ENCODE measurements at regions not wholly inside any gene's neighbourhood (a gene's known extent, or its start where the extent isn't known, plus 50 kb on each side); places are given as distances from the start of the nearest gene placed in this dataset.

GRCh38 chr12:100675432-100675831 is 101.9 kb downstream of the GAS2L3 start:
- no peak for DNase-seq (ENCODE audit: insufficient read length, low spot score, missing footprints)
- Histone ChIP-seq H3K4me3 (ENCODE audit: insufficient read depth, low read length) (no peak overlapping the region), H3K27ac (ENCODE audit: low read depth, low read length) (no peak overlapping the region), H3K4me2 (ENCODE audit: insufficient read depth, low read length) (no peak overlapping the region), H2AFZ (ENCODE audit: low read length) (no peak overlapping the region), H3K27me3 (ENCODE audit: insufficient read depth, low read length) (peaks cover 2% of the 10 kb centered on the region), H4K20me1 (ENCODE audit: insufficient read depth, low read length) (no peaks in the 10 kb centered on the region), H3K4me1 (ENCODE audit: insufficient read depth, low read length) (no peaks in the 10 kb centered on the region), H3K9me3 (ENCODE audit: low read depth, low read length) (no peaks in the 10 kb centered on the region), H3K79me2 (ENCODE audit: insufficient read depth, low read length) (no peaks in the 10 kb centered on the region), H3K36me3 (ENCODE audit: insufficient read depth, low read length) (no peaks in the 10 kb centered on the region)
- no peak for TF ChIP-seq CTCF (IDR thresholded peaks at IDR 0.05; ENCODE audit: extremely low read depth, low read depth, low read length)

GRCh38 chr12:100681074-100681473 is 107.6 kb downstream of the GAS2L3 start:
- no peaks in the 10 kb centered on the region for H3K36me3 ChIP-seq (ENCODE audit: insufficient read depth, low read length)
- H3K4me2 ChIP-seq (ENCODE audit: insufficient read depth, low read length): no peak overlapping the region
- H3K27me3 ChIP-seq (ENCODE audit: insufficient read depth, low read length): no peaks in the 10 kb centered on the region
- H2AFZ ChIP-seq (ENCODE audit: low read length): no peak overlapping the region
- no peaks in the 10 kb centered on the region for H3K79me2 ChIP-seq (ENCODE audit: insufficient read depth, low read length)
- TF ChIP-seq CTCF (IDR thresholded peaks at IDR 0.05; ENCODE audit: extremely low read depth, low read depth, low read length): no peak
- DNase-seq (ENCODE audit: insufficient read length, low spot score, missing footprints): no peak
- no peak overlapping the region for H3K4me3 ChIP-seq (ENCODE audit: insufficient read depth, low read length)
- H4K20me1 ChIP-seq (ENCODE audit: insufficient read depth, low read length): no peaks in the 10 kb centered on the region
- H3K4me1 ChIP-seq (ENCODE audit: insufficient read depth, low read length): no peaks in the 10 kb centered on the region
- no peaks in the 10 kb centered on the region for H3K9me3 ChIP-seq (ENCODE audit: low read depth, low read length)
- no peak overlapping the region for H3K27ac ChIP-seq (ENCODE audit: low read depth, low read length)

- Histone ChIP-seq H3K4me1 (ENCODE audit: insufficient read depth, low read length) (no peaks in the 10 kb centered on the region), H3K27me3 (ENCODE audit: insufficient read depth, low read length) (no peaks in the 10 kb centered on the region), H3K4me2 (ENCODE audit: insufficient read depth, low read length) (no peak overlapping the region), H3K79me2 (ENCODE audit: insufficient read depth, low read length) (no peaks in the 10 kb centered on the region), H3K9me3 (ENCODE audit: low read depth, low read length) (no peaks in the 10 kb centered on the region), H3K4me3 (ENCODE audit: insufficient read depth, low read length) (no peak overlapping the region), H3K27ac (ENCODE audit: low read depth, low read length) (no peak overlapping the region), H3K36me3 (ENCODE audit: insufficient read depth, low read length) (no peaks in the 10 kb centered on the region), H4K20me1 (ENCODE audit: insufficient read depth, low read length) (no peaks in the 10 kb centered on the region), H2AFZ (ENCODE audit: low read length) (no peak overlapping the region)
- no peak for DNase-seq (ENCODE audit: insufficient read length, low spot score, missing footprints)
- TF ChIP-seq CTCF (IDR thresholded peaks at IDR 0.05; ENCODE audit: extremely low read depth, low read depth, low read length): no peak
Measured at GRCh38 chr12:100682178-100682577, 108.7 kb downstream of the GAS2L3 start.

GRCh38 chr12:100687686-100688085 is 106.9 kb upstream of the ANO4 start:
- H3K36me3 ChIP-seq (ENCODE audit: insufficient read depth, low read length): no peaks in the 10 kb centered on the region
- no peak overlapping the region for H3K4me3 ChIP-seq (ENCODE audit: insufficient read depth, low read length)
- no peaks in the 10 kb centered on the region for H3K79me2 ChIP-seq (ENCODE audit: insufficient read depth, low read length)
- H3K9me3 ChIP-seq (ENCODE audit: low read depth, low read length): no peaks in the 10 kb centered on the region
- H3K27ac ChIP-seq (ENCODE audit: low read depth, low read length): no peak overlapping the region
- H3K4me1 ChIP-seq (ENCODE audit: insufficient read depth, low read length): no peaks in the 10 kb centered on the region
- no peaks in the 10 kb centered on the region for H4K20me1 ChIP-seq (ENCODE audit: insufficient read depth, low read length)
- DNase-seq (ENCODE audit: insufficient read length, low spot score, missing footprints): no peak
- no peak overlapping the region for H2AFZ ChIP-seq (ENCODE audit: low read length)
- no peak overlapping the region for H3K4me2 ChIP-seq (ENCODE audit: insufficient read depth, low read length)
- no peaks in the 10 kb centered on the region for H3K27me3 ChIP-seq (ENCODE audit: insufficient read depth, low read length)
- TF ChIP-seq CTCF (IDR thresholded peaks at IDR 0.05; ENCODE audit: extremely low read depth, low read depth, low read length): no peak

All from osteoblast (primary cell).